Chondrocyte (in vitro differentiated cells): ENCODE measurements at regions not wholly inside any gene's neighbourhood (a gene's known extent, or its start where the extent isn't known, plus 50 kb on each side); places are given as distances from the start of the nearest gene placed in this dataset.
"Not testable (repeated sequence)": the region's sequence is repeated elsewhere in the genome, so short reads cannot be mapped to it uniquely, and the experiment has no call there.

ENCODE experiments used
- DNase-seq: peaks from one replicate; pipeline ENCODE4 v3.0.0; 2021; ENCODE audit warnings: mixed read lengths, low spot score
- H3K27ac Mint-ChIP-seq: one replicate; pipeline ENCODE4 v1.8.0; 2021; ENCODE audit warnings: mild to moderate bottlenecking, moderate library complexity, mixed read lengths; ENCODE audit not compliant: unreplicated experiment
- H3K27me3 Mint-ChIP-seq: 2 replicates; pipeline ENCODE4 v1.8.0; 2021; ENCODE audit warnings: low read depth, mixed read lengths
- H3K36me3 Mint-ChIP-seq: 2 replicates; pipeline ENCODE4 v1.8.0; 2021; ENCODE audit warnings: low read depth, mixed read lengths
- H3K4me1 Mint-ChIP-seq: 2 replicates; pipeline ENCODE4 v1.8.0; 2021; ENCODE audit warnings: low read depth, mild to moderate bottlenecking, mixed read lengths
- H3K4me3 Mint-ChIP-seq: one replicate; pipeline ENCODE4 v1.8.0; 2021; ENCODE audit warnings: mild to moderate bottlenecking, moderate library complexity, mixed read lengths; ENCODE audit not compliant: unreplicated experiment
- H3K9me3 Mint-ChIP-seq: 2 replicates; pipeline ENCODE4 v1.8.0; 2021; ENCODE audit warnings: low read depth, mixed read lengths
- TF ChIP-seq, protein P1 (sequence below): fragments of 200-600 bp; sonication (generic); IDR thresholded peaks from 2 replicates; pipeline ENCODE4 v1.5.0; 2021; ENCODE audit warnings: antibody characterized with exemption, mild to moderate bottlenecking, moderate library complexity

DNA sequence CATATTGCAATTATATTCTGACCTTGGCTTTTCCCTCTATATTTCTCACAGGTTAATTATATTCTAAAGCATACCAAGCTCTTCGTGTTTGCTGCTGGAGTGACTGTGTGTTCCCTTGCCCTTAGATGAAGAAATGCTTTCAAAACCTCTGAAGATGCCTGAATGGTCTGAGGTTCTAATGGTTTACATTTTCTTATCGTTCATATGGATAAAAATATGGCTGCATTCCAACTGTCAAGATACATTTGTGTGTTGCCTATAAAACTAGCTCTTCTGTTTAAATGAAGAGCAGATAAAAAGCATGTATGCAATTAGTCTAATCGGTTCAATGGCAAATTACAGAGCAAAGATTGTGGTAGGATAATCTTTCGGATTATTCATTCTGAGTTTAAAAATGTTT is 68.4 kb upstream of the ANKRD10 start:
- H3K36me3 Mint-ChIP-seq: no peaks in the 10 kb centered on the region
- H3K4me1 Mint-ChIP-seq: no peaks in the 10 kb centered on the region
- TF ChIP-seq, protein P1, sequence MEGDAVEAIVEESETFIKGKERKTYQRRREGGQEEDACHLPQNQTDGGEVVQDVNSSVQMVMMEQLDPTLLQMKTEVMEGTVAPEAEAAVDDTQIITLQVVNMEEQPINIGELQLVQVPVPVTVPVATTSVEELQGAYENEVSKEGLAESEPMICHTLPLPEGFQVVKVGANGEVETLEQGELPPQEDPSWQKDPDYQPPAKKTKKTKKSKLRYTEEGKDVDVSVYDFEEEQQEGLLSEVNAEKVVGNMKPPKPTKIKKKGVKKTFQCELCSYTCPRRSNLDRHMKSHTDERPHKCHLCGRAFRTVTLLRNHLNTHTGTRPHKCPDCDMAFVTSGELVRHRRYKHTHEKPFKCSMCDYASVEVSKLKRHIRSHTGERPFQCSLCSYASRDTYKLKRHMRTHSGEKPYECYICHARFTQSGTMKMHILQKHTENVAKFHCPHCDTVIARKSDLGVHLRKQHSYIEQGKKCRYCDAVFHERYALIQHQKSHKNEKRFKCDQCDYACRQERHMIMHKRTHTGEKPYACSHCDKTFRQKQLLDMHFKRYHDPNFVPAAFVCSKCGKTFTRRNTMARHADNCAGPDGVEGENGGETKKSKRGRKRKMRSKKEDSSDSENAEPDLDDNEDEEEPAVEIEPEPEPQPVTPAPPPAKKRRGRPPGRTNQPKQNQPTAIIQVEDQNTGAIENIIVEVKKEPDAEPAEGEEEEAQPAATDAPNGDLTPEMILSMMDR: no peak
- DNase-seq: no peak
- H3K4me3 Mint-ChIP-seq: no peak overlapping the region
- no peak overlapping the region for H3K27ac Mint-ChIP-seq
- H3K9me3 Mint-ChIP-seq: peaks cover 4% of the 10 kb centered on the region
- peaks cover 2% of the 10 kb centered on the region for H3K27me3 Mint-ChIP-seq

DNA sequence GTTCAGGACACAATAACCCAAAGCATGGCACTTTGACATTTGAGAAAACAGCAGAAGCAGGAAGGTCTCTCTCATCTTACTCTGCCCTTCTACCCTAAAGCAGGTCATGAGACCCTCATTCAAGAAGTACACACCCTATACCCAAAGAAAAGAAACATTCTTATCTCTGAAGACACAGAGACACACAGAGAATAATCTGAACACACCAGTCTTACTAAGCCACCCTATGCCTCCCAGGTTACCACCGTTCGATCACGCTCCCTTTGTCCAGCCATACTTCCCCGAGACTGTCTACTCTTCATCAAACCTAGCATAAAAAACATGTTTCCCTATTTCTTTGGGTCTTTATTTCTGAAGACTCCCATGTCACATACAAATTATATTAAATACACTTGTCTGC is 66.5 kb upstream of the ANKRD10 start:
- H3K27me3 Mint-ChIP-seq: peaks cover 2% of the 10 kb centered on the region
- H3K4me1 Mint-ChIP-seq: no peaks in the 10 kb centered on the region
- H3K4me3 Mint-ChIP-seq: no peak overlapping the region
- H3K27ac Mint-ChIP-seq: no peak overlapping the region
- TF ChIP-seq, protein P1: no peak
- no peaks in the 10 kb centered on the region for H3K36me3 Mint-ChIP-seq
- H3K9me3 Mint-ChIP-seq: peaks cover 7% of the 10 kb centered on the region
- DNase-seq: no peak

DNA sequence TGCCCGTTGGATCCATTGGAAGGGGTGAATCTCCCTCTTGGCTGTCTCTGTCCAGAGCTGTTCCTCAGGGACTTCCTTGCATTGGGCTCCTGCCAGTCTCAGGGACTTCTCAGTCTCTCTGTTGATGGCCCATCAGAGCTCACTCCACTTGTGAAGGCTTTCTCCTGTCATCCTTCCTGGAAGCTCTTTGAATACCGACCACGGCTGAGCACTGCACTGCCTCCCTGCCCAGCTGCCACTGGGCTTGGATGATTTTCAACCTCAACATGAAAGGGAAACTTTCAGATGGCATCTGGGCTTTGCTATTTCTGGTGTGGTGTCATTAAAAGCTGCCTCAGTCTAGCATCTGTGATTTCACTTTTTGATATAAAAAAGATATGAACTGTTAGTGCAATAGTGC is 66.1 kb upstream of the ANKRD10 start:
- no peak overlapping the region for H3K27ac Mint-ChIP-seq
- H3K9me3 Mint-ChIP-seq: peaks cover 7% of the 10 kb centered on the region
- H3K27me3 Mint-ChIP-seq: peaks cover 2% of the 10 kb centered on the region
- H3K4me3 Mint-ChIP-seq: no peak overlapping the region
- no peaks in the 10 kb centered on the region for H3K4me1 Mint-ChIP-seq
- TF ChIP-seq, protein P1: no peak
- DNase-seq: no peak
- no peaks in the 10 kb centered on the region for H3K36me3 Mint-ChIP-seq

DNA sequence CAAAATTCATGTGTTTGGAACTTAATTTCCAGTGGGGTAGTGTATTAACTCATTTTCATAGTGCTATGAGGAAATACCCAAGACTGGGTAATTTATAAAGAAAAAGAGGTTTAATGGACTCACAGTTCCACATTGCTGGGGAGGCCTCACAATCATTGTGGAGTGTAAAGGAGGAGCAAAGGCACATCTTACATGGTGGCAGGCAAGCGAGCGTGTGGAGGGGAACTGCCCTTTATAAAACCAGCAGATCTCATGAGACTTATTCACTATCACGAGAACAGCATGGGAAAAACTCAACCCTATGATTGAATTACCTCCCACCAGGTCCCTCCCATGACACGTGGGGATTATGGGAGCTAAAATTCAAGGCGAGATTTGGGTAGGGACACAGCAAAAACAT is 64.3 kb upstream of the ANKRD10 start:
- not testable (repeated sequence) for H3K4me1 Mint-ChIP-seq, H3K9me3 Mint-ChIP-seq, H3K27ac Mint-ChIP-seq, H3K27me3 Mint-ChIP-seq, H3K36me3 Mint-ChIP-seq, DNase-seq, H3K4me3 Mint-ChIP-seq

DNA sequence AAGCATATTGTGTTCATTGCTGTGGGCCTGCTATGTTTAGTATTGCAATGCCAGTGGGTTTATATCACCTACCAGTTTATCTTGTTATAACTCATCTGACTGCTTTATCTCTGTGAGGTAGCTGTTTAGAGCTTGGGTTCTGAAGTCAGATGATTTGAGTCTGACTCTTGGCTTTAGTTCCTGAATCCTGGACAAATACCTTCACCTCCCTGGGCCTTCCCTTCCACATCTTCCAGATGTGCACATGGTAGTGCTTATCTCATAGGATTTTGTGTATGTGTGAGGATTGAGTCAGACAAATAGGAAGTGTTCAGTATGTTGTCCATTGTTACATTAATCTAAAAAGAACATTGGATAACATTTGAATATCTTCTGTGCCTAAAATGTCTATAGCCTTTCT is 63.5 kb upstream of the ANKRD10 start:
- peaks cover 3% of the 10 kb centered on the region for H3K36me3 Mint-ChIP-seq
- TF ChIP-seq, protein P1: no peak
- no peak overlapping the region for H3K27ac Mint-ChIP-seq
- peaks cover 2% of the 10 kb centered on the region for H3K27me3 Mint-ChIP-seq
- H3K4me1 Mint-ChIP-seq: no peaks in the 10 kb centered on the region
- H3K4me3 Mint-ChIP-seq: no peak overlapping the region
- DNase-seq: no peak
- peaks cover 10% of the 10 kb centered on the region for H3K9me3 Mint-ChIP-seq

DNA sequence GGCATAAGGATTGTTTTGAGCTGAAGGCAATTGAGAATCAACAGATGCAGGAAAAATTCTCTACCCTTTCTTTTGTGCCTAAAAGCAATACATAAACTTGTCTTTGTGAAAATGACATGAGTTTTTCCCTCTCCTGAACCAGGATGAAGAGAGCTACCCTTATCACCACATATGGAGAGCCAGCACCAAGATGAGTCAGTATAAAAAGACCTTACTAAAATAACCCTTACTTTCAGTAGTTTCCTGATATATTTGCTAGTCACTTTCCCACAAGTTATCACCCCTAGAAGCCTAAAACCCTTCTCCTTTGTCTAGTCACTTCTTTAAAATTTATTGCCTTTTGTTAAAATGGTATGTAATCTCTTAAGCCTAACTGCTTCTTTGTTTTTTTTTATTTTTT is 61.9 kb upstream of the ANKRD10 start:
- no peaks in the 10 kb centered on the region for H3K4me1 Mint-ChIP-seq
- DNase-seq: no peak
- no peak overlapping the region for H3K4me3 Mint-ChIP-seq
- H3K27me3 Mint-ChIP-seq: peaks cover 2% of the 10 kb centered on the region
- peaks cover 17% of the 10 kb centered on the region for H3K9me3 Mint-ChIP-seq
- H3K36me3 Mint-ChIP-seq: peaks cover 9% of the 10 kb centered on the region
- TF ChIP-seq, protein P1: no peak
- no peak overlapping the region for H3K27ac Mint-ChIP-seq
